ENCODE measurements at regions not wholly inside any gene's neighbourhood (a gene's known extent, or its start where the extent isn't known, plus 50 kb on each side); places are given as distances from the start of the nearest gene placed in this dataset.
"Not testable (repeated sequence)": the region's sequence is repeated elsewhere in the genome, so short reads cannot be mapped to it uniquely, and the experiment has no call there.

DNA sequence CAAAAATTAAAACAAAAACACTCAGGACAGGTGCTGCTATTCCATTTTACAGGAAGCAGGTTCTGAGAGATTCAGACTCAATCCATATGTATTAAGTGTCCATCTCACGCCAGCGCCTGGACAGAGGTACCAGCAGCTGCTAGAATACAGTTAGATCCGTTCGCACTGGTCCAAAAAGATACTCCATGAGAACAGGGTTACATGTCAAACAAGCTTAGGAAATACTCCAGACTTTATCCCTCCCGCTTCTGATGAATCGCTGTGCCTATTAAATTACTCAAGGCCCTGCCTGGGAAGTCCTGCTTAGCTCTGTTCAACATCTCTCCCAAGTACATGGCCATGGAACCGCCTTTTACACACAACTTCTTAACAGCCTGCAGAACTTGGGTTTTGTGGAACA is 50.2 kb upstream of the SLC35C1 start:
- no peak for DNase-seq (ENCODE audit: low spot score)

DNA sequence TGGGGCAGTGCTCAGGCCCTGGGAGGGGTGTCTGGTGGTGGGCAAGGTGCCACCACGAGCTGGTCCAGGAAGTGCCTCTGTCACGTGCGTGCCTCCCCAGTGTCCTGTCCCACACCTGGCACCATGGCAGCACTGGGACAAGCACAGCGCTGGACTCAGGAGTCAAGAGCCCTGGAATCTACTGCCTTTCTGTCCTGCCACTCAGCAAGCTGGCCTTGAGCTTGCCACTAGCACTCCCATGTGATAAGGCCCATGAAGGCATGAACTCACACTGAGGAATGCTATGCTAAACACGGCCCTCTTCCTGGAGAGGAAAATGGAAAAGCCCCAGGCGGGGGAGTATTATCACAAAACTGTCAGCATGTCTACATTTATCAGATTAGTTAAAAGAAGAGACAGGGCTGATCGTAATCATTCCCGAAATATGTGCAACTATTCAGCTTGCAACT is 50.7 kb upstream of the SLC35C1 start:
- DNase-seq (ENCODE audit: low spot score) = no peak

DNA sequence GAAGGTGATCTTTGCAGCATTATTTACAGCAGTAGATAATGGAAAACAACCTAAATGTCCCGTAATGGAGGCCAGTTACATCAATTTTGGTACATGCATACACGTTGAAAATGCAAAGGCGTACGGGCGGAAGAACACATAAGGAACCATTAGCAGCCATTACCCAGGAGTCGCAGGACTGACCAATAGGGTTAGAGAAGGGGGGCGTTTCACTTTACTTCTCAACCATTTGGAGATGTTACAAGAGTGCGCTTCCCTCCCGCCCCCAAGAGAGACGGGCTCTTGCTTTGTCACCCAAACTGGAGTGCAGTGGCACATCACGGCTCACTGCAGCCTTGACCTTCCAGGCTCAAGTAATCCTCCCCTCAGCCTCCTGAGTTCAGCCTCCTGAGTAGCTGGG is 52.8 kb upstream of the SLC35C1 start:
- DNase-seq (ENCODE audit: low spot score) = no peak

DNA sequence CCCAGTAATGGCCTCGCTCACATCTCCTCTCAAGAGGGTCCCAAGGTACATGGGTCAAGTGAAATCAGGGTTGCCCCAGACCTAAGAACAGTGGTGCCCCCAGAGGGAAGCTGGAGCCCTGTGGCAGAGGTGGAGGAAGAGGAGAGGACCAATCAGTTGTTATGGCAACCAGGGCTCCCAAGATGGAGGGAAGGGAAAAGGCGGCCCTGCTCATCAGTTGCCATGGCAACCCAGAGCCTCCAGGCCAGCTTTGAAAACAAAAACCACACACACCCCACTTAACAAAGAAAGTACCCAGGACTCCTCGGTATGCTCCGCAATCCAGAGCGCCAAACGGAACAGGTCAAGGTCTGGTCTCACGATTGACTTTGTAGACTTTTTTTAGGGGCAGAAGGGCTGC is 53.5 kb upstream of the SLC35C1 start:
- no peak for DNase-seq (ENCODE audit: low spot score)

DNA sequence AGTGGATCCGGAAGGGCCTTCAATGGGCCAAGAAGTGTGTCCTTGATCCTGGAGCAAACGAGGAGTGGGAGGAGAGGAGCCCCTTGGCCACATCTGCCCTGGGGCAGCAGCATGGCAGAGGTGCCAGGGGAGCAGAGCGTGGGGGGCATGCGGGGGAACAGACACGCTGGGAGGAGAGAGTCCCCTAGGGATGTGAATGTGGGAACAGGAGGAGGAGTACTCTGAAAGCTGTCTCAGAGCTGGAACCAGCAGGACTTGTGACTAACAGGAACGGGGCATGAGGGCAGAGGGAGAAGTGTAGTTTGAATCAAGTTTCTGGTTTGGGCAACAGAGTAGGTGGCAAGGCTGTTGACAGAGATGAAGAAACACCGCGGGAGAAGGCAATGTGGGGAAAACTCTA is 54.5 kb upstream of the SLC35C1 start:
- DNase-seq (ENCODE audit: low spot score) = no peak

DNA sequence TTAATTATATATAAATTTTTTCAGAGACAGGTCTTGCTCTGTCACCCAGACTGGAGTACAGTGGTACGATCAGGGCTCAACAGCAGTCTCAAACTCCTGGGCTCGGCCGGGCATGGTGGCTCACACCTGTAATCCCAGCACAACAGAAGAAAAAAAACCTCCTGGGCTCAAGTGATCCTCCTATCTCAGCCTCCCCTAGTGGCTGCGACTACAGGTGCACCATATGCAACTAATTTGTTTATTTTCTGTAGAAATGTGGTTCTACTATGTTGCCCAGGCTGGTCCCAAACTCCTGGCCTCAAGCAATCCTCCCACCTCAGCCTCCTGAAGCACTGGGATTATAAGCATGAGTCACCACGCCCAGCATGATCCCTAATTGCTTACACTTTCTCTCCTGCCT is 56.1 kb upstream of the SLC35C1 start:
- no peak for DNase-seq (ENCODE audit: low spot score)

DNA sequence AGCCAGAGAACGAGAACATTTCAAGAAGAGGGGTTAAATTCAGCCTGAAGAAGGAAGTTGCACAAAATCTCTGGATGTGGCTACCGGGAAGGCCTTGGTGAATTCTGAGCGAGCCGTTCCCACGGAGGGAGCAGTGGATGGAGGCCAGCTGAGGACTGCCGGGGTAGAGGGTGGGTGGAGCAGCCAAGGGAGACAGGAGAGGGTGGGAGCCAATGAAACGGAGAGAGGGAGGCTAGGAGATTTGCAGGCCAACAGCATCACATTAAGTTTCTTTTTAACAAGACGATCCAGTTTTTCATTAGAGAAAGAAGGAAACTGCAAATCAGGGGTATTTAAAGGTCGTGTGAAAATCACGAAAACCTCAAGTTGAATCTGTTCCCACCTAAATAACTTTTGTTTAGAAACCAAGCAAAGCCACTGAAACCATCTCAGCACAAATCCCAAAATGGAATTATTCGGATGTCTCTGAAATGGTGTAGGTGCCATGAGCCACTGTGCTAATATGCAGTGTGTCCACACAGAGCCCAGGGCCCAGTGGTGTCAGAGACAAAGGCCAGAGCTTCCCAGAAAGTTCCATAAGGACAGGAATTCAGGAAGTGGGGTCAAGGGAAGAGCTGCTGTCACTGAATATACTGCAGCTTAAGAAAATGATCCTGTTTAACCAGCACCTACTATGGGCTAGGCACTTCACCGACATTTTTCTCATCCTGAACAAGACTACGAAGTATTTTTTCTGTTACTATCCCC is 59.7 kb upstream of the SLC35C1 start:
- DNase-seq (ENCODE audit: low spot score) = no peak

DNA sequence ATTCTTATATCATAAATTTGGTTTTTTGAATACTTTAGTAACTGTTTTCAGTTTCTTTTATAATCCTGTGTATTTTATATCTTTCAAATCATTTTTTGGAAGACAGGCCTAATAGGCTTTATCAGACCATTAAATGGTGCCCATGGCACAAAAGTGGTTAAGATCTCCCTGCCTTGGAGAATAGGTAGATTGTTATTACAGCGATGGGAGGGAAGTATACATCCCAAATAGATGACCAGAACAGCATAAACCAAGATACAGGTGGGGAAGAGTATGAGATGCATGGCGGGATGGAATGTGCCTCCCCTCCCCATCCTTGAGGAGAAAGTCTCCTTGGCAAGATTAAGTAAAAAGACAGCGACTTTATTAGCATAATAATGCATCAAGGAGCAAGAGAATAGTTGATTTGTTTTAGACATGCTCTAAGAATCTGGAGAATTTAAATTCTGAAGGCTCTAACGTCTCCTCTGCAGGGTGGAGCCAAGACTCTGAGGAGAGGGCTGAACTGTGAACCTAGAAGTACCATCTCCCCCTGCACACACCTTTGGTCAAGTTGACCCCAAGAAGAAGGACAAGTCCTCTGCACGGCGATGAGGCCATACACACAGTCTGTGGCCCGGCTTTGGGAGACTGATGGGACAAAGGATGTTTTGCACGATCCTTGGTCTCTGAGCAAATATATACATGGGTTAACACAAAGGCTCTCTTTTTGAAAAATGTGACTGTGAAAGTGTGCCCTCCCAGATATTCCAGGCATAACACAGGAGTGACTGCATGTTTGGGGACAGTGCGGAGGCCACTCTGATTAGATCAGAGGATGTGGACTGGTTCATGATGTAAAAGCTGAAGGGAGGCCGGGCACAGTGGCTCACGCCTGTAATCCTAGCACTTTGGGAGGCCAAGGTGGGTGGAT is 61.1 kb upstream of the SLC35C1 start:
- no peak for DNase-seq (ENCODE audit: low spot score)

DNA sequence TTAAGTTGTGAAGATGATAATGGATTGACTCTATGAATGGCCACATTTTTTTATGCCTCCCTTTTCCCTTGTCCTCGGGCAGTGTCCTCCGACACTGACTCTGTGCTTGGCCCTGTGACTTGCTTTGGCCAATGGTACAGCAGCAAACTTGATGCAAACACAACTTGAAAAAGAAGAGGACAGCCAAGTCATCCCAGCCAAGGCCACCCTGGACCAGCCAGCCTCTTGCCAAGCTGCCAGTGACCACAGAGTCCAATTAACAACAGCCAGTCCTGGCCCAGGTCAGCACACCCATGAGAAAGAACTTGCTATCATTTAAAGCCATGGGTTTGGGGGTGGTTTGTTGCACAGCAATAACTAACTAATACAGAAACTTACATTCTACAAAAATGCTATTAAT is 63.4 kb upstream of the SLC35C1 start:
- no peak for DNase-seq (ENCODE audit: low spot score)

DNA sequence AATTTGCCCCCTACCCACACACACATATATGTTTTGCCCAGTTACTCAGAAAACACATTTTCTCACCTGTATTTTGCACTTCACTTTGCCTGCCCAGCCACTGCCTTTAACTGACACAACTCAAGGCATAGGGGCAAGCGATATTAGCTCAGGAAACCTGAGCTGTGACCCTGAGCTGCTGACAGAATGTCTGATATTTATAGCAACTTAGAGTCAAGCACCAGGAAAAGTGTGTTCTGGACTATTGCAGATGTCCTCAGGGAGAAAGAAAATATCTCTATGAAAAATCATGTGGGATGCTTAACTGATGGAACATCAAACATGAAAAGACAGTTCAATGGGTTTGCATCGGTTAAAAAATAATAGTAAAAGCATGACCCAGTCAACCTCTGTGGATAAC is 63.9 kb upstream of the SLC35C1 start:
- no peak for DNase-seq (ENCODE audit: low spot score)

DNA sequence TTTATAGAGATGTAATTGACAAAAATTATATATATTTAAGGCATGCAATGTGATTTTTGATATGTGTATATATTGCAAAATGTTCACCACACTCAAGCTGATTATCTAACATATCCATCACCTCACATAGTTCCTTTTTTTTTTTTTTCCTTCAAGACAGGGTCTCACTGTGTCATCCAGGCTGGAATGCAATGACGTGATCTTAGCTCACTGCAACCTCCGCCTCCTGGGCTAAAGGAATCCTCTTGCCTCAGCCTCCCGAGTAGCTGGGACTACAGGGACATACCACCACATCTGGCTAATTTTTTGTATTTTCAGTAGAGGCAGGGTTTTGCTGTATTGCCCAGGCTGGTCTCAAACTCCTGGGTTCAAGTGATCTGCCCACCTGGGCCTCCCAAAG is 65.1 kb upstream of the SLC35C1 start:
- no peak for DNase-seq (ENCODE audit: low spot score)

DNA sequence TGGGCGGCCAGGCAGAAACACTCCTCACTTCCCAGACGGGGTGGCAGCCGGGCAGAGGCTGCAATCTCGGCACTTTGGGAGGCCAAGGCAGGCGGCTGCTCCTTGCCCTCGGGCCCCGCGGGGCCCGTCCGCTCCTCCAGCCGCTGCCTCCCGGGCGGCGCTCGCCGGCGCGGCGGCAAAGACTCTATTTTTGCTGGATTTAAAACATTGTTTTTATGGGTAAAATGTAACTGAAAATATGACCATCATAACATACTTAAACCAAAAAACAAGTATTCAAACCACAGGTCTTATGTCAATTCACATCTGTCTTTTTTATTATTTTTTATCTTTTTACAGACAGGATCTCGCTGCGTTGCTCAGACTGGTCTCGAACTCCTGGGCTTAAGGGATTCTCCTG is 65.9 kb upstream of the SLC35C1 start:
- not testable (repeated sequence) for DNase-seq (ENCODE audit: low spot score)

DNA sequence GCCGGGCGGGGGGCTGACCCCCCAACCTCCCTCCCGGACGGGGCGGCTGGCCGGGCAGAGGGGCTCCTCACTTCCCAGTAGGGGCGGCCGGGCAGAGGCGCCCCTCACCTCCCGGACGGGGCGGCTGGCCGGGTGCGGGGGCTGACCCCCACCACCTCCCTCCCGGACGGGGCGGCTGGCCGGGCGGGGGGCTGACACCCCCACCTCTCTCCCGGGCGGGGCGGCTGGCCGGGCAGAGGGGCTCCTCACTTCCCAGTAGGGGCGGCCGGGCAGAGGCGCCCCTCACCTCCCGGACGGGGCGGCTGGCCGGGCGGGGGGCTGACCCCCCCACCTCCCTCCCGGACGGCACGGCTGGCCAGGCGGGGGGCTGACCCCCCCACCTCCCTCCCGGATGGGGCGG is 66.8 kb upstream of the SLC35C1 start:
- DNase-seq (ENCODE audit: low spot score) = not testable (repeated sequence)

DNA sequence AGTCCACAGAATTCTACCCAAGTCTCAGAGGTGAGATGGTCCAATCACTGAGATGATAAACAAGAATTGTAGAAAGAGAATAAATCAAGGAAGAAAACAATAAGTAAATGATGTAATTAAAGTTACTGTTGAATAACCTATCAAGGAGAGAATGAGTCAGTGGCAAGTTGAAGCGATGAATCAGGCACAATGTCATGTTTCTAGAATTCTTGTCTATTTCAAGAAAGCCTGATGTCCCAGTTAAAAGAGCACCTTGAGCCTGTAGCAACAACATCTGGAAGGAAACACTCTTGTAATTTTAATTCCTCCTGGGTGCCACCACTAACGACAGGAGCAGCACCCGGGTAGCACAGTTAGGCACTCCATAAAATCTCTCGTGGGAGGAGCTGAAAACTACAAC is 67.9 kb upstream of the SLC35C1 start:
- peak; percentile 83 for DNase-seq (ENCODE audit: low spot score)

DNA sequence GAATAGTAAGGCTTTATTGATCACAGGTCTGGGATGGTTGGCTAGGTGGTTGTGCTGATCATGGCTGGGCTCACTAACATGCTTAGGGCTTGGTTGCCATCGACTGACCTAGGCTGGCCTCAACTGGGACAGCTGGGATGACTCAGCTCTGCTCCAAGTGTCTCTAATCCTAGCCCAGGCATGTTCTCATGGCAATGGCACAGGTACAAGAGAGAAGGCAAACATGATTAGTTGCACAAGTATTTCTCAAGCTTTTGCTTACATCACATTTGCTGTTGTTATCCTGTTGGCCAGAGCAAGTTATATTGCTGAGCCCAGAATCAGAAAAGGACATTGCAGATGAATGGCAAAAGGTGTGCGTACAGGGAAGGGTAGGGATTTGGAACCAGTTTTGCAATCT is 68.5 kb upstream of the SLC35C1 start:
- DNase-seq (ENCODE audit: low spot score) = peak; percentile 35

DNA sequence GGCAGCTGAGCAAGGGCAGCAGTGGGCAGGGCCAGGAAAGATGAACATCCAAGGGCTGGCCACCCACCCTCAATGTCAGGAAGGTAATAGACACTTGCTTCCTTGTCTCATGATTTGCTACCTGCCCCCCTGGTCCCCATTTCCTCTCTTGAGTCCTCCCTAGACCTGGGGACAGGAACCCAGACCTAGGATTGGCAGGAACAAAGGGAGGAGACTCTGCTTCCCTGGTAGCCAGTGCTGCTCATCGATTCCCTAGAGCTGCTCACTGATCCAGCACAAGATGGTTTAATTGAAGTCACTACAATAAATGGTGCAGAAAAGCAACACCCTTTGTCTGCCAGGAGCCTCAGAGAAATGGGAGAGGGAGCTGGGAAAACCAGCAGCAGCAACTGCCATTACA is 67.8 kb upstream of the CHST1 start:
- no peak for DNase-seq (ENCODE audit: low spot score)

DNA sequence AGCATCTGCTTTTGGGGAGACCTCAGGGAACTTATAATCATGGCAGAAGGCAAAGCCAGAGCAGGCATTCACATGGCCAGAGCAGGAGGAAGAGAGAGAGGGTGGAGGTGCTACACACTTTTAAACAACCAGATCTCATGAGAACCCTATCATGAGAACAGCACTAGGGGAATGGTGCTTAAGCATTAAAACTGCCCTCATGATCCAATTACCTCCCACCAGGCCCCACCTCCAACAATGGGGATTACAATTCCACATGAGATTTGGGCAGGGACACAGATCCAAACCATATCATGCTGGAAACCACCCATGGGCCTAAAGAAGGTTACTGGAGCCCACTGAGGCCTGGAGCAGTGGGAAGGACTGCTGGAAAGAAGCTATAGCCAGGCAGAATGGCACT is 66.9 kb upstream of the CHST1 start:
- no peak for DNase-seq (ENCODE audit: low spot score)

DNA sequence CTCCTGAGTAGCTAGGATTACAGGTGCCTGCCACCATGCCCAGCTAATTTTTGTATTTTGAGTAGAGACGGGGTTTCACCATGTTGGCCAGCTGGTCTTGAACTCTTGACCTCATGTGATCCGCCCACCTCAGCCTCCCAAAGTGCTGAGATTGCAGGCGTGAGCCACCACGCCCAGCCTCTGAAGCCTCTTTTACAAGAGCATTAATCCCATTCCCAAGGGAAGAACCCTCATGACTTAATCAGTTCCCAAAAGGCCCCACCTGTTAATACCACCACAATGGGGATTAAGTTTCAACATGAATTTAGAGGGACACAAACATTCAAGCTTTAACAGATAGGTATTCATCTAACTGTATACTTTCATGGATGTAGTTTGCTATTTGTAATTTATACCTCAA is 65.7 kb upstream of the CHST1 start:
- not testable (repeated sequence) for DNase-seq (ENCODE audit: low spot score)

DNA sequence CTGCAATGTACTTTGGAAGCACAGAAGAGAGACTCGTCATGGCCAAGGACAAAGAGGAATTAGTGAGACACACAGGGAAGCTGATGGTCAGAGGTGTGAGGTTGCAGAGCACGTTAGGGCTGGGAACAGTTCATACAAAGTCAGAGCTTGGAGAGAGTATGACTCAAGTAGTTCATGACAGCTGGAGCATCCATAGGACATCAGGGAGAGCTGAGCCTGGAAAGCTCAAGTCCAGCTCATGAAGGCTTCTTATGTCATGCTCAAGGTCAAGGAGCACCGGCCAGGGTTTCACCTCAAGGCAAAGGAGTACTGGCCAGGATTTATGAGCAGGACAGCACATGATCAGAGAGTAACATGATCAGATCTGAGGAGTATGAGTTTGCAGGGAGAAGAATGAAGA is 64.6 kb upstream of the CHST1 start:
- no peak for DNase-seq (ENCODE audit: low spot score)

DNA sequence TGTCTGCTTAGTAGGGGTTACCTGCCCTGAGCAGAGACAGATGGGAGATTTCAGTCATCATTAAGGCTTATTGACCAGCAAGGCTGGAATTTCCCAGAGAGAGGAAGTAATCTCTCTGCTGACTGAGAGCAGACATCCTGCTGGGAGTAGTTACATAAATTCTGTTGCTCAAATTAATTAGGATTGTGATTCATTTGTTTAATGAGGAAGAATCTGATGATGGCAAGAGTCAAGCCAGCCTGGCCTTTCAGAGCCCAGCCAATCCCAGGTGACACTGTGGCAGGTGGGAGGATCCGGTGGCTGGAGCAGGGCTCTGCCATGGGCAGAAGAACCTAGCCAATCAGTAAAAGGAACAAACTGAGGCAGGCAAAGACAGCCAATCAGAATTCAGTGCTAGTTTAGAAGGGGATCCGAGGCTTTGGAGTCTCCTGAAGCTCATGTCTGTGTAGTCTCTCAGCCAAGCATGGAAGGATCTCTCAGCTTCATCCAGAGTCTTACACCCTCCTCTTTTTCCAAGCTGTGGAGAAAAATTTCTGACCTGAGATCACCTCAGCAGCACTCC is 61.2 kb upstream of the CHST1 start:
- no peak for DNase-seq (ENCODE audit: low spot score)

DNA sequence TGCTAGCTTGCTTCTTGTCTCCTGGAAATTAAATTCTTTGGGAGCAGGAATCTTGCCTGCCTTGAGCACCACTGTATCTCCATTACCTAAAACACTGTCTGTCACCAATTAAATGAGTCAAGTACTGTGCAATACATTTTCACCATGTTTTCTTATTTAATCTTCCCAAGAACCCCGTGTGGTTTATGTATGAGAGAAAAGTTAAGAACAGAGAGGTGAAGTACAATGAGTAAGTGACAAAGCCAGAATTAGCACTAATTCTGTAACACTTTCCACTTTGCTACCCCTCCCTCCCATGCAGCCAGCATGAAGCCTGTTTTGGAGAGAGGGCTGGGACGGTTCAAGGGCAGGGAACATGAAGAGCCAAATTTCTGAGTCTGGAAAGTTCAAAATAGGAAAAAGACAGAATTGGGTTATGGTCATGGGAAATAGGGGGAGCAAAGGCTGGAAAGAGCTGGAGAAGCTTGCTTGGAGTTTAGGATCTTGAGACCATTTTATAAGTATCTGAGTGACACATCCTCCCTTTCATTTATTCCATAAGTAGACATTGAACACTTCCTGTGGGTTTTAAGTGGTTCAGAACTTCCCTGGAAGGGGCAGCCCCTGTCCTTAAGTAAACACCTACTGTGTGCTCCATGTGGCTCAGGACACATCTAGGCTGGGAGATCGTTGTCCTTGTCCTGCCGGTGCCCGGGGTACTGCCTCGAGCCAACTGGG is 60.5 kb upstream of the CHST1 start:
- DNase-seq (ENCODE audit: low spot score) = no peak

DNA sequence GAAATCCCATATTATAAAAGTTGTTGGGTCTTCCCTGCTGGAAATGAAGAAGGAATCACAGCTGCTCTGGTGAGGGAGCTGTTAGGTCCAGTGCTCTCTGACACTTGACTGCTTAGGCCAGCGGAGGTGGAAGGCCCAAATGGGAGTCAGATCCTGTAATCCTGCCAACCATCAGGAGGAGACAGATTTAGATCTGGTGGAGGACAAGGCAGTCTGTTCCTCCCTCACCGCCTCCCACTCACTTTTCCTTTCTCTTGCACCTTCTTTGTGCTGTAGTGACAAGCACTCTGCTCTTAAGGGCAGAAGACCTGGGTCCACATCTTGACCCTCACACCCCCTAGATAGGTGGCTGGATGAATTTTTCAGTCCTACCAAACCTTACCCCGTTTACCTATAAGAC is 59.7 kb upstream of the CHST1 start:
- no peak for DNase-seq (ENCODE audit: low spot score)

All from RKO (cell line).